HL-60 (cell line): ENCODE measurements at regions not wholly inside any gene's neighbourhood (a gene's known extent, or its start where the extent isn't known, plus 50 kb on each side); places are given as distances from the start of the nearest gene placed in this dataset.

Experiments used
- GABPA ChIP-seq: IDR thresholded peaks from 2 replicates; pipeline ENCODE4 v1.6.1; 2012; ENCODE audit warnings: low read depth
- POLR2AphosphoS5 ChIP-seq: IDR thresholded peaks from 2 replicates; pipeline ENCODE4 v1.6.1; 2012; ENCODE audit warnings: low read depth

DNA sequence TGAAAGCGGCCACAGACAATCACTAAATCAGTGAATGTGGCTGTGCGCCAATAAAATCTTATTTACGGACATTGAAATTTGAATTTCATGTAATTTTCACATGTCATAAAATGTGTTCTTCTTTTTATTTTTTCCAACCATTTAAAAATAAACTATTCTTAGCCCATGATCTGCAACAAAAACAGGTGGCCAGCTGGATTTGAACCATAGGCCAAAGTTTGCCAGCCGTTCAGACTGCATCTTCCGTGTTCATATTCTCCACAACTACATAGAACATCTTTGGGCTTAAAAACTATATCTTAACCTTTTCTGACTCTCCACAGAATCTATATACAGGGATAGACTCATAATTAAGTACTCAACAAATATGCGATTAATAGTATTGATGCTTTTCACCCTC is 81.2 kb upstream of the RALGPS2 start:
- TF ChIP-seq POLR2AphosphoS5 (no peak), GABPA (no peak)
